Transverse colon (tissue), 4 donors: ENCODE measurements at regions not wholly inside any gene's neighbourhood (a gene's known extent, or its start where the extent isn't known, plus 50 kb on each side); places are given as distances from the start of the nearest gene placed in this dataset.

Experiments used
- DNase-seq: peaks from one replicate; pipeline ENCODE4 v3.0.0-alpha.2; 2019
- H3K27ac ChIP-seq, 4 donors: fragments of 200-600 bp; sonication (generic); 2 replicates each; pipeline ENCODE4 v1.5.1; 2016 to 2018; ENCODE audit warnings: inconsistent platforms in 4 of 4
- H3K27me3 ChIP-seq: fragments of 200-600 bp; sonication (generic); 2 replicates; pipeline ENCODE4 v1.5.1; 2017; ENCODE audit warnings: inconsistent platforms
- H3K36me3 ChIP-seq, 4 donors: fragments of 200-600 bp; sonication (generic); 2 replicates each; pipeline ENCODE4 v1.5.1; 2017 to 2019; ENCODE audit warnings: inconsistent platforms in 4 of 4
- H3K4me1 ChIP-seq, 4 donors: fragments of 200-600 bp; sonication (generic); 2 replicates each; pipeline ENCODE4 v1.5.1; 2017 to 2020; ENCODE audit warnings: inconsistent platforms in 4 of 4
- H3K4me3 ChIP-seq, 4 donors: fragments of 200-600 bp; sonication (generic); 1 replicate in 1 of 4; 2 replicates in 3 of 4; pipeline versions ENCODE4 v1.5.1 to v1.6.1; 2017 to 2019; ENCODE audit warnings: inconsistent platforms in 4 of 4
- H3K9me3 ChIP-seq, 2 donors: fragments of 200-600 bp; sonication (generic); 2 replicates each; pipeline ENCODE4 v1.5.1; 2017 to 2019; ENCODE audit warnings: inconsistent platforms in 2 of 2
- CTCF ChIP-seq, 5 experiments: fragments of 200-600 bp in 3 of 5; fragments of 450-650 bp in 2 of 5; sonication (generic) in 3 of 5; IDR thresholded peaks; 1 replicate in 2 of 5; 2 replicates in 3 of 5; pipeline ENCODE4 v1.5.1; 2016 to 2017; ENCODE audit warnings: antibody characterized with exemption in 5 of 5, inconsistent platforms in 3 of 5, mild to moderate bottlenecking in 2 of 5, moderate library complexity in 1 of 5
- EP300 ChIP-seq: sonication (generic); formaldehyde crosslinking; IDR thresholded peaks from one replicate; pipeline ENCODE4 v1.6.1; 2017; ENCODE audit warnings: antibody characterized with exemption, low read depth
- POLR2A ChIP-seq: fragments of 450-650 bp; IDR thresholded peaks from one replicate; pipeline ENCODE4 v1.6.1; 2016; ENCODE audit warnings: antibody characterized with exemption, mild to moderate bottlenecking, moderate library complexity
- POLR2AphosphoS5 ChIP-seq, 3 donors: sonication (generic); formaldehyde crosslinking; IDR thresholded peaks; one replicate each; pipeline ENCODE4 v1.6.1; 2016; ENCODE audit warnings: antibody characterized with exemption in 3 of 3
- WGBS, 2 donors: methylation state at CpG; one replicate each; pipeline ENCODE4 v1.1.5; 2018; ENCODE audit warnings: low coverage in 1 of 2; 5-methylcytosine and 5-hydroxymethylcytosine counted together
- in situ Hi-C, 4 donors: fragments of 200-750 bp; cut with MboI; loops; one replicate each; pipeline versions ENCODE4 v1.15.0 to v1.15.1; 2017; ENCODE audit warnings: low sequenced_read_pairs in 3 of 4, low pct_ligation_motif_present in 1 of 4, low pct_unique_long_range_greater_than_20kb in 1 of 4
- intact Hi-C: fragments of 100-400 bp; cut with DNase I; formaldehyde crosslinking; loops from one replicate; pipeline ENCODE4 v1.15.1; 2023; ENCODE audit warnings: low total_unique reads

- Histone ChIP-seq H3K27me3 (no peaks in the 10 kb centered on the region), H3K36me3 (no peaks in the 10 kb centered on the region), H3K4me1 (no peaks in the 10 kb centered on the region), H3K27ac (no peak overlapping the region), H3K4me3 (no peak overlapping the region), H3K9me3 (peaks cover 4 to 6% of the 10 kb centered on the region in 2 donors)
- in situ Hi-C loops (no loop called here), intact Hi-C loops (no loop called here)
- TF ChIP-seq EP300 = no peak
- TF ChIP-seq CTCF (IDR thresholded peaks at IDR 0.05) = no peak
- no peak for DNase-seq
- WGBS, 2 donors = 64 to 82% methylated on average over 4 to 5 of the region's 5 CpGs
These were observed 716.2 kb upstream of the PHF14 start for GRCh38 chr7:10257438-10257837.

- Histone ChIP-seq H3K4me1 (peaks cover 0 to 5% (median 0%) of the 10 kb centered on the region in 4 donors), H3K36me3 (no peaks in the 10 kb centered on the region), H3K9me3 (no peaks in the 10 kb centered on the region), H3K27ac (no peak overlapping the region), H3K27me3 (no peaks in the 10 kb centered on the region), H3K4me3 (no peak overlapping the region)
- 65 to 73% methylated on average over 2 of the region's 2 CpGs for WGBS, 2 donors
- TF ChIP-seq EP300 (no peak), CTCF (IDR thresholded peaks at IDR 0.05) (no peak), POLR2AphosphoS5 (IDR thresholded peaks at IDR 0.05) (no peak), POLR2A (no peak)
- in situ Hi-C loops = no loop called here
- intact Hi-C loops = no loop called here
- DNase-seq = no peak
These were observed 706.7 kb upstream of the PHF14 start for GRCh38 chr7:10266976-10267375.

GRCh38 chr7:10268034-10268433 lies 705.6 kb upstream of the PHF14 start:
- no peak for TF ChIP-seq POLR2AphosphoS5 (IDR thresholded peaks at IDR 0.05)
- no peak for TF ChIP-seq EP300
- TF ChIP-seq CTCF (IDR thresholded peaks at IDR 0.05) = no peak
- TF ChIP-seq POLR2A = no peak
- no peaks in the 10 kb centered on the region for H3K36me3 ChIP-seq
- H3K4me3 ChIP-seq = no peak overlapping the region
- DNase-seq = no peak
- H3K27me3 ChIP-seq = no peaks in the 10 kb centered on the region
- in situ Hi-C loops = no loop called here
- H3K9me3 ChIP-seq = no peaks in the 10 kb centered on the region
- intact Hi-C loops = no loop called here
- WGBS, 2 donors = 5 to 12% methylated on average over 3 of the region's 3 CpGs
- H3K27ac ChIP-seq = no peak overlapping the region
- H3K4me1 ChIP-seq = peaks cover 0 to 5% (median 0%) of the 10 kb centered on the region in 4 donors

- DNase-seq = no peak
- no peaks in the 10 kb centered on the region for H3K27me3 ChIP-seq
- TF ChIP-seq POLR2A = no peak
- TF ChIP-seq POLR2AphosphoS5 (IDR thresholded peaks at IDR 0.05) = no peak
- no peak for TF ChIP-seq EP300
- no peak for TF ChIP-seq CTCF (IDR thresholded peaks at IDR 0.05)
- peaks cover 0 to 1% of the 10 kb centered on the region in 2 donors for H3K9me3 ChIP-seq
- intact Hi-C loops = no loop called here
- no peaks in the 10 kb centered on the region for H3K36me3 ChIP-seq
- no peaks in the 10 kb centered on the region for H3K4me1 ChIP-seq
- H3K4me3 ChIP-seq = no peak overlapping the region
- H3K27ac ChIP-seq = no peak overlapping the region
- in situ Hi-C loops = no loop called here
These were observed 690.8 kb upstream of the PHF14 start for GRCh38 chr7:10282909-10283308.
